ENCODE measurements at regions not wholly inside any gene's neighbourhood (a gene's known extent, or its start where the extent isn't known, plus 50 kb on each side); places are given as distances from the start of the nearest gene placed in this dataset.

DNA sequence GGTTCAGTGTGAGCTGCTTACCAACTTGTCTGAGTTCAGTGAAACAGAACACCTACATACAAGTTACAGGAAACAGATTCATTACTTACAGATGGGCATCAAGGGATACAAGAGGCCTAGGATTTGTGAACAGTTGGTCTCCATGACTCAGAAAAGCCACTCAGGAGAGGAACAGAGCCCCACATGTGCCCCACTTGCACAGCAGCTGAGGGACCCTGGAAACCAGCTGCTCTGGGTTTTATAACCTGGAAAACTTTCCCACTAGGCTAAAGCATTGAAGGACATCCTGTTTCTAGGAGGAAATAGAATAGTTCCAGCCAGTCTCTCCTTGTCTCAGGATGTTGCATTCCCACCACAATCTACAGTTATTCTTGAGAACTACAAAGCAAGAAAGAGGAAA lies 530.0 kb downstream of the ZNF804A start:
- no peak overlapping the region for H3K4me3 ChIP-seq (ENCODE audit: low read length)

GRCh38 chr2:185128996-185129395 lies 530.7 kb downstream of the ZNF804A start:
- no peak for DNase-seq (ENCODE audit: low read depth)
- no peak for TF ChIP-seq CTCF (conservative IDR thresholded peaks at IDR 0.05; ENCODE audit: low read length)
- no peak overlapping the region for H3K4me3 ChIP-seq (ENCODE audit: low read length)

More for the DNA sequence above, 530.0 kb downstream of the ZNF804A start:
- no peak for TF ChIP-seq CTCF (conservative IDR thresholded peaks at IDR 0.05; ENCODE audit: low read length)
- no peak for DNase-seq (ENCODE audit: low read depth)

DNA sequence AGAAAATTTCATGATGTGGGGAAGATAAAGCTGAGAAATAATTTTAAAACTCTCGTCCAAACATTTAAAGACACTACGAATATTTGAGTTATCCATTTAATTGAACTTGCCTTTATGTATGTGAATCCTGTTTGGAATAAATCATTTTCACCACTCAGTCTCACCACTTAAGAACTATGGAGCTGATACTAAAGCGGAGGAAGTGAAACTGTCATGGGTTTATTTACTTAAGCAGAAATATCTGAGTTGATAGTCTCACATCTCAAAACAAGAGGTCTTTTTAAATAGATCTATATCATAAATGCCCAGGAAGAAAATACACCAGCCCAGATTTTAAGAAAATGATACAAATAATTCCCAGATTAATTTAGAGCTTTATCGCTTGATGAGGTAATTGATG lies 532.4 kb downstream of the ZNF804A start:
- DNase-seq (ENCODE audit: low read depth), result no peak
- no peak for TF ChIP-seq CTCF (conservative IDR thresholded peaks at IDR 0.05; ENCODE audit: low read length)
- H3K4me3 ChIP-seq (ENCODE audit: low read length), result no peak overlapping the region

- TF ChIP-seq CTCF (conservative IDR thresholded peaks at IDR 0.05; ENCODE audit: low read length), result no peak
- DNase-seq (ENCODE audit: low read depth), result no peak
Measured at GRCh38 chr2:185132501-185133041, 534.2 kb downstream of the ZNF804A start.

DNA sequence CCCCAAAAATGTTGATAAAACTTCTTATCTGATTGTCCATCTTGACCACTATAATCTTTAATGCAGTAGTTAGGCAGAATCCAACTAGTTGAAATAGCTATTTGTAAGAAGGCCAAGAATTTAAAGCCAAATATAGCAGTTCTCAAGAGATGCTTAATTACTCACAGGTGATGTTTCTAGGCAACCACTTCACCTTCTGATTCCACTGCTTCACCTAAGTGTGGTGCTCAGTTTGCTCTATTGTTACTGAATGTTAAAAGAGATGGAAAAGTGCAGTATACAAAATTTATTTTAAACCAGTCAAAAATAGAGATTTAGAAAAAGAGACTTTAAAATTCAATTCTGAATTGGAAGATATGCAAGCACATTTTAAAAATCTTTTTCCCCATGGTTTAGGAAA lies 539.4 kb downstream of the ZNF804A start:
- TF ChIP-seq CTCF (conservative IDR thresholded peaks at IDR 0.05; ENCODE audit: low read length), result no peak
- H3K4me3 ChIP-seq (ENCODE audit: low read length), result no peak overlapping the region
- DNase-seq (ENCODE audit: low read depth), result no peak

More at GRCh38 chr2:185132501-185133041, 534.2 kb downstream of the ZNF804A start:
- no peak overlapping the region for H3K4me3 ChIP-seq (ENCODE audit: low read length)

GRCh38 chr2:185142677-185143076 lies 544.3 kb downstream of the ZNF804A start:
- DNase-seq (ENCODE audit: low read depth), result no peak
- TF ChIP-seq CTCF (conservative IDR thresholded peaks at IDR 0.05; ENCODE audit: low read length), result no peak
- H3K4me3 ChIP-seq (ENCODE audit: low read length), result no peak overlapping the region

- no peak for TF ChIP-seq CTCF (conservative IDR thresholded peaks at IDR 0.05; ENCODE audit: low read length)
- no peak for DNase-seq (ENCODE audit: low read depth)
- H3K4me3 ChIP-seq (ENCODE audit: low read length), result no peak overlapping the region
Measured at GRCh38 chr2:185144159-185144919, 546.0 kb downstream of the ZNF804A start.
